ENCODE measurements at regions not wholly inside any gene's neighbourhood (a gene's known extent, or its start where the extent isn't known, plus 50 kb on each side); places are given as distances from the start of the nearest gene placed in this dataset.
A peak's percentile ranks its signal among the peaks of the same experiment; 100 is the strongest.

- TF ChIP-seq CTCF (optimal IDR thresholded peaks at IDR 0.05 in 1 of 3, IDR thresholded peaks at IDR 0.05 in 1 of 3, conservative IDR thresholded peaks at IDR 0.05 in 1 of 3; ENCODE audit: extremely low read depth in 1 of 3, insufficient read depth in 2 of 3, low read length in 3 of 3) (no peak), EZH2 (IDR thresholded peaks at IDR 0.05; ENCODE audit: low read length) (no peak)
- Histone ChIP-seq H3K4me3 (ENCODE audit: control insufficient read depth in 2 of 3, extremely low read depth in 1 of 3, insufficient read depth in 2 of 3, low read depth in 1 of 3, low read length in 3 of 3) (no peak overlapping the region), H2AFZ (ENCODE audit: control insufficient read depth, low read length) (peak overlapping the region; percentile 7)
These were observed 152.0 kb downstream of the RAP2B start for GRCh38 chr3:153314038-153314437.

GRCh38 chr3:153315781-153316180 lies 153.8 kb downstream of the RAP2B start:
- no peaks in the 10 kb centered on the region for H3K27me3 ChIP-seq (ENCODE audit: control insufficient read depth, extremely low read depth, insufficient read depth, low read length)
- no peaks in the 10 kb centered on the region for H3K79me2 ChIP-seq (ENCODE audit: control insufficient read depth, insufficient read depth, low read length)
- no peak overlapping the region for H3K4me3 ChIP-seq (ENCODE audit: control insufficient read depth in 2 of 3, extremely low read depth in 1 of 3, insufficient read depth in 2 of 3, low read depth in 1 of 3, low read length in 3 of 3)
- no peak overlapping the region for H2AFZ ChIP-seq (ENCODE audit: control insufficient read depth, low read length)
- no peak overlapping the region for H3K4me2 ChIP-seq (ENCODE audit: control insufficient read depth, extremely low read depth, insufficient read depth, low read depth, low read length)
- no peaks in the 10 kb centered on the region for H3K36me3 ChIP-seq (ENCODE audit: control insufficient read depth in 2 of 2, extremely low read depth in 1 of 2, insufficient read depth in 2 of 2, low read length in 2 of 2)
- H3K27ac ChIP-seq (ENCODE audit: control insufficient read depth, insufficient read depth, low read length), result no peak overlapping the region
- H3K9me1 ChIP-seq (ENCODE audit: control insufficient read depth, extremely low read depth, insufficient read depth, low read length), result no peaks in the 10 kb centered on the region
- dilution Hi-C loops (cut with MboI; ENCODE audit: extremely low pct_ligation_motif_present, low sequenced_read_pairs), result no loop called here
- no peak overlapping the region for H3K9ac ChIP-seq (ENCODE audit: control insufficient read depth, extremely low read depth, insufficient read depth, low read length)
- no peak for FAIRE-seq
- no peaks in the 10 kb centered on the region for H3K9me3 ChIP-seq (ENCODE audit: control insufficient read depth, low read depth, low read length)
- peaks cover 10% of the 10 kb centered on the region for H3K4me1 ChIP-seq (ENCODE audit: control insufficient read depth, extremely low read depth, insufficient read depth, low read length)
- TF ChIP-seq CTCF (optimal IDR thresholded peaks at IDR 0.05 in 1 of 3, IDR thresholded peaks at IDR 0.05 in 1 of 3, conservative IDR thresholded peaks at IDR 0.05 in 1 of 3; ENCODE audit: extremely low read depth in 1 of 3, insufficient read depth in 2 of 3, low read length in 3 of 3), result no peak
- no peak for TF ChIP-seq EZH2 (IDR thresholded peaks at IDR 0.05; ENCODE audit: low read length)
- no peaks in the 10 kb centered on the region for H4K20me1 ChIP-seq (ENCODE audit: control insufficient read depth, extremely low read depth, insufficient read depth, low read length)
- DNase-seq (ENCODE audit: low read depth, low spot score), result no peak

More at GRCh38 chr3:153314038-153314437, 152.0 kb downstream of the RAP2B start:
- H3K9me3 ChIP-seq (ENCODE audit: control insufficient read depth, low read depth, low read length), result no peaks in the 10 kb centered on the region
- H3K27ac ChIP-seq (ENCODE audit: control insufficient read depth, insufficient read depth, low read length), result no peak overlapping the region
- H3K4me2 ChIP-seq (ENCODE audit: control insufficient read depth, extremely low read depth, insufficient read depth, low read depth, low read length), result no peak overlapping the region
- no peak for DNase-seq (ENCODE audit: low read depth, low spot score)
- no peak for FAIRE-seq
- H3K4me1 ChIP-seq (ENCODE audit: control insufficient read depth, extremely low read depth, insufficient read depth, low read length), result peaks cover 10% of the 10 kb centered on the region
- H3K9ac ChIP-seq (ENCODE audit: control insufficient read depth, extremely low read depth, insufficient read depth, low read length), result no peak overlapping the region
- no peaks in the 10 kb centered on the region for H4K20me1 ChIP-seq (ENCODE audit: control insufficient read depth, extremely low read depth, insufficient read depth, low read length)
- H3K79me2 ChIP-seq (ENCODE audit: control insufficient read depth, insufficient read depth, low read length), result no peaks in the 10 kb centered on the region
- no peaks in the 10 kb centered on the region for H3K27me3 ChIP-seq (ENCODE audit: control insufficient read depth, extremely low read depth, insufficient read depth, low read length)
- H3K9me1 ChIP-seq (ENCODE audit: control insufficient read depth, extremely low read depth, insufficient read depth, low read length), result no peaks in the 10 kb centered on the region
- H3K36me3 ChIP-seq (ENCODE audit: control insufficient read depth in 2 of 2, extremely low read depth in 1 of 2, insufficient read depth in 2 of 2, low read length in 2 of 2), result no peaks in the 10 kb centered on the region
- dilution Hi-C loops (cut with MboI; ENCODE audit: extremely low pct_ligation_motif_present, low sequenced_read_pairs), result no loop called here
